ENCODE measurements at regions not wholly inside any gene's neighbourhood (a gene's known extent, or its start where the extent isn't known, plus 50 kb on each side); places are given as distances from the start of the nearest gene placed in this dataset.

DNA sequence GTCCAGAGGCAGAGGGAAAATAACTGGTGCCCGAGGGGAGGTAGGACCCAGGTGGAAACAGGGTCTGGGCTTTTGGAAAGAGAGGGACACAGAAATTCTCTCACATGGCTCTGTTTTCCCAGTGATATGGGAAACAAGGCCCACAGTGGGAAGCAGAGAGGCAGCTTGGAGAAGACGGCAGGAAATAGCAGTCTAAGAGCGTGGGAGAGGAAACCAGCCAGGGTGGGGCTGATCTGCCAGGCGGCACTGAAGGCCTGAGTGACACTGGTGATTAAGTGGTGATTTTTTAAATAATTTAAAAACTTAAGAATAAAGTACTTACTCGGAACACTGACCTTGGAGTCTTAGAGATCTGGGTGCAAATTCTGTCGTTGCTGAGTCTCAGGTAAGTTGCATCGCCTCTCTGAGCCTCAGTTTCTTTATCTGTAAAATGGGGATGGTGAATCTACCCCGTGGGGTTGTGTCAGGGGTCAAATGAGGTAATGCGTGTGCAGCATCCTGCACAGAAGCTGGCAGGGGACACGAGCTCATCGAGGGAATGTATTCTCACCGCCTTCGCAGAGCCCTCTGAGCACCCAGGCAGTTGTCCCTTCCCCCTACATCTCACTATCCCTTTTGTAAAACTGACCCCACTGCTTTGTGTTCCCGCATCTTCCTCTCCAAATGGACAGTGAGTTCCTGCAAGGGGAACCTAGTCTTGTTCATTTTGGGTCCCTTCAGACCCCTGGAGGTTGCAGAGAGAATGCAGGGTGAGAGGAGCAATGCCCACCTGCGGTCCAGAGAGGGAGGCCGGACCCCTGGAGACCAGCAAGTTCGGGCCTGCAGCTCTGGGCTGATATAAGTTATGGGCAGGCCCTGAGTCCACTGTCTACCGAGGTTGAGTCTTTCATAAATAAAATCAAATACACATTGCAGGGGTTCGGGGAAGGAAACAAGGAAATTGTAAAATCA is 228.6 kb upstream of the PMEPA1 start:
- DNase-seq, result no peak

GRCh38 chr20:57936636-57937385 is 227.0 kb upstream of the PMEPA1 start:
- no peak for DNase-seq

DNA sequence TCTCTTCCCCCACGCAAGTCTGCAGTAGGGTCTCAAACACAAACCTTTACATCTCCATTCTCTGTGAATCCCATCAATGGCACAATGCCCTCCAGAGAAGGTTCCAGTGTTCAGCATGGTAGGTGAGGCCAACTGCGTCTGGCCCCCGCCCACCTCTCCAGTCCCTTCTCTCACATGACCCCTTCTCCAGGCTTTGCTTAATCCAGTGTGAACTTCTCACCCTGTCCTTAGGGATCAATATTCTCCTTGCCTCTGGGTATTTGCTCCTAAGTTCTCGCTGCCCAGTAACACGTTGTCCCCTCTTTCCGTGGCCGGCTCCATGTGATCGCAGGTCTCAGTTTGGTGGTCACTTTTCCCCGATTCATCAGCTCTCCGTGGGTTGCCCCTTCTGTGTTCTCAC is 225.1 kb upstream of the PMEPA1 start:
- no peak for DNase-seq

- no peak for DNase-seq
Observed at GRCh38 chr20:57934007-57934805, 224.4 kb upstream of the PMEPA1 start.

- no peak for DNase-seq
Observed at GRCh38 chr20:57932227-57932864, 222.5 kb upstream of the PMEPA1 start.

- no peak for DNase-seq
Observed at GRCh38 chr20:57930351-57930750, 220.5 kb upstream of the PMEPA1 start.

DNA sequence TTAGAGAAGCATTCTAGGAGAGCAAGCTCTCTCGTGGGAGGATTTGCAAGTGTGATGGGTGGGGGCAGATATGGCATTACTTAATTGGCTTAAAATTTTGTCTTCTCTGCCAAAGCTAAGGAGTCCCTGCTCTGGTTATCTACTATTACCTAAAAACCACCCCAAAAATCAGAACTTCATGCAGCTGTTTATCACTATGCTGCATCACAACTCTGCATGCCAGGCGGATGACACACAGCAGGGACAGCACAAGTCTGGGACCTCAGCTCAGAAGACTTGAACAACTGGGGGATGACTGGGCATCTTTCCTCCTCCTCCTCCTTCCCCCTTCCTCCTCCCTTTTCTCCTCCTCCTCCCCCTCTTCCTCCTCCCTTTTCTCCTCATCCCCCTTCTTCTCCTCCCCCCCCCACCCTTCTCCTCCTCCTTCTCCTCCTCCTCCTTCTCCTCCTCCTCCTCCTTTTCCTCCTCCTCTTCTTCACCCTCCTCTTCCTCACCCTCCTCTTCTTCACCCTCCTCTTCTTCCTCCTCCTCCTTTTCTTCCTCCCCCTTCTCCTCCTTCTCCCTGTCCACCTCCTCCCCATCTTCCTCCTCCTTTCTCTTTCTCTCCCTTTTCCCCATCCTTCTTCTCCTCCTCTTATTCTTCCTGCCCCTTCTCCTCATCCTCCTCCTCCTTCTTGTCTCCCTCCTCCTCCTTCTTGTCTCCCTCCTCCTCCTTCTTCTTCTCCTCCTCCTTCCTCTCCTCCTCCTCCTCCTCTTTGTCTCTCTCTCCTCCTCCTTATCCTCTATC is 218.6 kb upstream of the PMEPA1 start:
- DNase-seq, result peak; percentile 76

GRCh38 chr20:57927376-57927775 is 217.6 kb upstream of the PMEPA1 start:
- no peak for DNase-seq

- no peak for DNase-seq
Observed at GRCh38 chr20:57922706-57923105, 212.9 kb upstream of the PMEPA1 start.

- DNase-seq, result no peak
Observed at GRCh38 chr20:57922083-57922482, 212.3 kb upstream of the PMEPA1 start.

DNA sequence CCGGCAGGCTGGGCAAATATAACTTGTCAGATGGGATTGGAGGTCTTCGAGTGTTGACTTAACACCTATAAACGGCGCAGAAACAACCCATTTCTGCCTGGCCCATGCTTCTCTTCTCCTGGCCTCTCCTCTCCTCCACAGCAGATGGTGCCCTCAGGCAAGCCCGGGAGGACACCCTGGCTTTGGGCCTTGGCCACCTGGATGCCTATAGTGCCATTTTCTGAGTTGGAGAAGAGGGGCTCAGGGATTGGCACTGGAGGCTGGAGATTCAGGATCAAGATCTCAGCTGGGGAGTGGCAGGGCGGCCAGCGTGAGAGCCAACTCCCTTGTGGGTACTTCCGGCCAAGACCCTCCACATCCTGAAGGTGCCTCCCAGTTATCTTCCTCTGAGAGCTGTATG is 211.9 kb upstream of the PMEPA1 start:
- DNase-seq, result no peak

DNA sequence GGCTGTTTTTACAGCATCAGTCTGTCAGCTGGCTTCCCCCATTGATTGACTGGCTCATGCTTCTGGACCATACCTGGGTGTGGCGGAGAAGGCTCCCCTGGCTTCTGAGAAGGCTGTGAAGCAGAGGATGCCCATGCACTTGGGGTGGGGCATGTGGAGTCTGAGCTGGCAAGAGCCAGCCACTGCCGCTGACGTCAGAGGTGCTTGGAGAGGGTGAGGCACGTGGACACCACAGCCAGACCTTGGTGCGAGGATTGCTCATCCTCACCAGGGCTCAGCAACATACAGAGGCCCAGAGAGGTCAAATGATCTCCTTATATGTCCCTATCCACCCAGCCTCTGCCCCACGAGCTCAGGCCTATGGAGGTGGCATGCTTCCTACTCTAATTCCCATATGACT is 211.2 kb upstream of the PMEPA1 start:
- no peak for DNase-seq

DNA sequence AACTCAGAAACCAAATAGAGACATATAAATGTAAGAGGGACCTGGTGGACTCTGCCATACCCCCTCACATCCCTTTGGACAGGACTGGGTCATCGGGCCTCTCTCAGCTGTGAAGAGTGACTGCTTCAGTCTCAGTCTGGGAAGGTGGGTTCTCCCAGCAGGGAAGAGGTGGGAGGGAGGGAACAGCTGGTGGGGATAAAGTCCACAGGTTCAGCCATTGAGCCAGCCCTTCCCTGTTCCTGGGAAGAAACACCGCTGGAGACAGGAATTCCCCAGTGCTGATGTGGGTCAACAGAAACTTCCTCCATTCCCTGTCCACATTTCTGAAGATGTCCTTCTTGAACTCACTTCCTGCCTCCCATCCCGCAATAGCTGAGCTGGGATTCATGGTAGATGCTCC is 209.2 kb upstream of the PMEPA1 start:
- no peak for DNase-seq

- no peak for DNase-seq
Observed at GRCh38 chr20:57918551-57918950, 208.7 kb upstream of the PMEPA1 start.

GRCh38 chr20:57914205-57914604 is 204.4 kb upstream of the PMEPA1 start:
- no peak for DNase-seq

DNA sequence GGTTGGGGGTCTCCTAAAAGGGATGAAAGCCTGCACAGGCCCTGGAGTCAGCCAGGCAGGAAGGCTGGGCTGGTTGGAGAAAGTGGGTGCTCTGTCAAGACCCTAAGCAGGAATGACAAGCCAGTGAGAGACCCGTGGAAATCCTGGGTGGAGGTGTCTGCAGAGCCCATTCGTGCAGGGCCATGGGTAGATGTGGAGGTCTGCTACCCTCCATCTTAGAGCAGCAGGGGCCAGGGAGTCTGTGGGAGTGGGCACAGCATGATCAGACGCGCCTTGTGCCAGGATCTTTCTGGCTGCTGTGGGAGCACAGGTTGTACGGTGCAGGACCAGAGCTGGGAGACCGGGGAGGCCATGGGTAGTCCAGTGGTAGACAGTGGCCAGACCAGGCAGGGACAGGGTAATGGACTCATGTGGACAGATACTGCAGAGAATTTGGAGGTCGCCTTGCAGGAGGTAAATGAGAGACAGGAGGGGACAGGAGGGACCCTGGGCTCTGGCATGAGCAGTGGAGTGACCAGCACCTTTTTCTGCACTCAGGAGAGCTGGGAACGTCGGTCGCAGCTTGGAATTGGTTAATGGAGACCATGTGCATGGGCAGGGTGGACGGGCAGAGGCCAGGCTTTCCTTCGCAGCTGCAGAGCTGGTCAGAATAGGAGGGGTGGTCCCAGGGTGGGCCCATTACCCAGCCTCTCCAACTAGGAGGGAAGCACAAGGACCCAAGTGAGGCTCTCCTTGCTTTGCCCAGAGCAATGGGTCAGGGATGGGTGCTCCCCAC is 203.5 kb upstream of the PMEPA1 start:
- no peak for DNase-seq

GRCh38 chr20:57912227-57912582 is 202.4 kb upstream of the PMEPA1 start:
- DNase-seq, result no peak

- DNase-seq, result no peak
Observed at GRCh38 chr20:57911512-57912226, 201.9 kb upstream of the PMEPA1 start.

DNA sequence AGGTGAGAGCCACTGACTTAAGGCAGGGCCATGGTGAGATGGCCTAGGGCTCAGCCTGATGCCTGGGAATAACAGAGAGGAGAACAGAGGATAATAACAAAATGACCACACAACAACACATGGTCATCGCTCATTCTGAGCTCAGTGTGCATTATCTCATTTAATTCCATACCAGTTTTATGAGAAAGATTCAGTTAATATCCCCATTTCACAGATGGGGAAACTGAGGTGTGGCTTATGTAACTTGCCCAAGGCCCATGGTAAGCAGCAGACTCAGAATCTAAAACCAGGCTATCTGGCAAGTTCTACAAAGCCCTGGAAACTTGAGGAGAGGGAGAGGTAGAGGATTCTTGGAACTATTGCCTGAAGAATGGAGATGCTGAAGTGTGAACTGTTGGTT is 200.9 kb upstream of the PMEPA1 start:
- DNase-seq, result no peak

DNA sequence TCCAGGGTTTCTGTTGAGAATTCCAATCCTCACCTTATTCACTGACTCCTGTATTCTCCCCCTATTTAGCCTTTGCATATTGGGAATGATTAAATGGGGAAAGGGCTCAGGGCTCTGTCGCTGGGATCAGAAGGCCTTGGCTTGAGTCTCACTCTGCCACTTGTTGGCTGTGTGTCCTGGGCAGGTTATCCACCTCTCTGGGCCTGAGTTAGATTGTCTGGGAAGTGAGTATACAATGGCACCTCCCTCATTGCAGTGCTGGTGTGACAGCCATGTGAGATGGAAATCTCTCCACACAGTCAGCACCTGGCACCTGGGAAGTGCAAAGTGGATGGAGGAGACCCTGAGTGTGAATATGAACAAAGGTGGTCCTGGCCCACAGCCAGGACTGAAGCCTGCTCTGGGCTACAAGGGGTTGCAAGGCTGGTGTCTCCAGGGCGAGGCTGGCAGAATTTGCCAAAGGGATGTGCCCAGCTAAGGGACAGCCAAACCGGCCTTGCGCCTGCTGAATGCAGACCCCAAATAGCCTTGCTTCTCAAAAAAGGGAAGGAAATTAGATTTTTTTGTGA is 200.0 kb upstream of the PMEPA1 start:
- DNase-seq, result no peak

Measured in fibroblast of skin of right quadriceps (primary cell).